GM21825 (cell line): ENCODE measurements at regions not wholly inside any gene's neighbourhood (a gene's known extent, or its start where the extent isn't known, plus 50 kb on each side); places are given as distances from the start of the nearest gene placed in this dataset.

Experiments
- ATAC-seq: cut with Tn5 transposase; IDR thresholded peaks from one replicate; pipeline ENCODE4 v1.9.1; 2021; ENCODE audit warnings: mild to moderate bottlenecking, moderate library complexity; ENCODE audit not compliant: unreplicated experiment

DNA sequence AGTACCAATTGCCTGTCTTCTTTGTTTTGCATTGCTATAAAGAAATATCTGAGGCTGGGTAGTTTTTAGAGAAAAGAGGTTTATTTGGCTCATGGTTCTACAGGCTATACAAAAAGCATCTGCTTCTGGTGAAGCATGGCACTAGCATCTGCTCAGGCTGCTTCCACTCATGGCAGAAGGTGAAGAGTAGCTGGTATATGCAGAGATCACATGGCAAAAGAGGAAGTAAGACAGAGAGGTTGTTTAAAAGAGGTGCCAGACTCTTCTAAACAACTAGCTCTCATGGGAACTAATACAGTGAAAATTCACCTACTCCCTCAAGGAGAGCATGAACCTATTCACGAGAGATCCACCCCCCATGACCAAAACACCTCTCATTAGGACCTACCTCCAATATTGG, 56.7 kb upstream of the GUCA2B start:
- no peak for ATAC-seq

- no peak for ATAC-seq
Measured at GRCh38 chr1:42089246-42089645, 64.0 kb upstream of the GUCA2B start.

GRCh38 chr1:42086146-42086545, 67.1 kb upstream of the GUCA2B start:
- no peak for ATAC-seq

DNA sequence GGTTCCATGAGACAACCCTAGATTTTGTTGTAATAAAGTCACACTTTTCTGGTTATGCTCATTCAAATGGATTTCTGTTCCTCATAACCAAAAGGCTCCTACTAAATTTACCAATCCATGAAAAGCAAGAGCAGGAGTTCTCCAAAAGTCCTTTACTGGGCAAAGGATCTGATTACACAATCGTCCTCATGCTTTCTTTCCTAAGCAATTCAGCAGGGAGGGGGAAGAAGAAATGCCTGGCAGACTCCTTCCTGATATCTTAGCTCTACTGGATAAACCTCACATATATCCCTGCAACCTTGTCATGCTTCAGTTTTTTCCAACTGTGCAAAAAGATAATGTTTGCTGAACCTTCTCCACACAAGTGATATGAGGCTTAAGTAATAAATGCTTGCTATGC, 67.6 kb upstream of the GUCA2B start:
- no peak for ATAC-seq

GRCh38 chr1:42081475-42081874, 71.7 kb upstream of the GUCA2B start:
- no peak for ATAC-seq

DNA sequence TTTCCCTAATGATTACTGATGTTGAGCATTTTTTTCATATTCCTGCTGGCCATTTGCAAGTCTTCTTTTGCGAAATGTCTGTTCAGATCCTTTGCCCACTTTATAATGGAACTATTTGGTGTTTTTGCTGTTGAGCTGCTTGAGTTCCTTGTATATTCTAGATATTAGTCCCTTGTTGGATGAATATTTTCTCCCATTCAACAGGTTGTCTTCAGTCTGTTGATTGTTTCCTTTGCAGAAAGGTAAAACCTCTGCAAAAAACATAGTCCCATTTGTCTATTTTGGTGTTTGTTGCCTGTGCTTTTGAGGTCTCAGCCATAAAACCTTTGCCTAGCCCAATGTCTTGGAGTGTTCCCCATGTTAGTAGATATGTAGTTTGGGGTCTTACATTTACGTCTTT, 78.0 kb upstream of the GUCA2B start:
- ATAC-seq, result no peak

DNA sequence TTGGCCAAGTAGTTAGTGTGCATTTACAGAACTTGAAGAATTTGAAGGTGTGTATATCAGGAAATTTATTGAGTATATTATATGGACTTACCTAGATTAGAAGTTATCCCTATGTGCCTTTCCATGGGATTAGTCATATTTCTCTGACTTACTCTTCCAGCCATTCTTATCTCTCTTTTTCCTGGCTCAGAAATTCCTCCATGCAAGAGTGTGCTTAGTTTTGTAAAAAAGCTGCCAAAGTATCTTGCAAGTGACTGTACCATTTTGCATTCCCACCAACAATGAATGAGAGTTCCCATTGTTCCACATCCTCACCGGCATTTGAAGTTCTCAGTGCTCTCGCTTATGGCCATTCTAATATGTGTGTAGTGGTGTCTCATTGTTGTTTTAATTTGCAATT, 82.2 kb upstream of the GUCA2B start:
- ATAC-seq, result no peak

DNA sequence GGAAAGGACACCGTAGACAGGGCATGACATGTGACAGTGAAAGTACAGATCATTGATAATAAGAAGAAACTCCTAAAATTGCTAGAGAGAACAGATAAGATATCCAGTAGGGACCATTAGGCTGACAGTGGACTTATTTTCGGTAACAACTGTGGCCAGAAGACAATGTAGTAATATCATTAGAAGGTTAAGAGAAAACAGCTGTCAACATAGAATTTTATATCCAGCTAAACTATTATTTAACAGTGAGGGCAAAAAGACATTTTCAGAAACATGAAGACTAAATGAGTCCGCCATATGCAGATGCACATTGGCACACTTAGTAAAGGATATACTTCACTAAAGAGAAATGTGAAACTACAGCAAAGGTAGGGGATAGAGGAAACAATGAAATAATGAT, 95.4 kb upstream of the GUCA2B start:
- ATAC-seq, result no peak

DNA sequence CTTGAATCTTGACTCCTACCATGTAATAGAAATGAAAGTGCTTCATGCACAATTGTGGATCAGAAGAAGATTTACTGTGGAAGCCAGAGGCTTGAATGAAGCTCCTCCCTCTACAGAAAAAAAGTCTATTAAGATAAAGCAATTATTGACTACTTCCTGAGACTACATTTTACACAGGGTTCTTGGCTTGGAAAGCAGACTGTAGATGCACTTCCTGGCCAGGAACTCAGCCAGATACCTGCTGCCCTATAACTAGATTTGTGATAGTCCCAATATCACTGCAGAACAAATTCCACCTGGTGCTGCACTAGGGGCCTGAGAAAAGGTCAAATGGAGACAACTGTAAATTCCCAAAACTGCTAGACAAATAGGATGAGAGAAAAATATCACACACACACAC, 96.8 kb upstream of the GUCA2B start:
- ATAC-seq, result no peak

- ATAC-seq, result no peak
Measured at GRCh38 chr1:42055061-42055460, 98.1 kb upstream of the GUCA2B start.

DNA sequence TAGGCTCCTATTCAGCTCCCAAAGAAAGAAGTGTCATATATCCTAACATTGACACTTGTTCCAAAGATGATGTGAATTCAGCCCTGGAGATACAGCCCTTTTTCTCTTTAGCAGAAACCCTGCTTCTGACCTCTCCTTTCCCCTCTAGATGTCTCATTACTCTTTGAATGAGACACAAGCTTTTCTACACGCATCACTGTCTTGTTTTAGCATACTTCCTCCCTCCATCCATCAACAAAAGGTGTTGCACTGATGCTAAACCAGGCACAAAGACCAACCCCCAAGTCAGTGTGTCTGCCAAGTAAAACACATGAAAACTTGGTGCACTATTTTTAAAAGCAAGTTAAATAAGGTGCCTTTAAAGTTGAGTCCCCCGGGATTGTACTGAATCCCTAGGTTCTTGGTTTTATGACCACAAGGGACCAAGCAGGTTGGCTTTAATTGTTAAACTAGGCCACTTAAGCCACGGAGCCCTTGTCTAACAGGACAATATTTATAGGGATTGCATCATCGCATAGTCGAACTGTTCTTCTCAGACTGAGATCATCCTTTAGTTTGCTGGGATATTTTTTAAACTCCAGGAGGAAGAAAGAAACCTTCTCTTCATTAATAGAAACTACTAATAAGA, 101.0 kb upstream of the GUCA2B start:
- ATAC-seq, result no peak

DNA sequence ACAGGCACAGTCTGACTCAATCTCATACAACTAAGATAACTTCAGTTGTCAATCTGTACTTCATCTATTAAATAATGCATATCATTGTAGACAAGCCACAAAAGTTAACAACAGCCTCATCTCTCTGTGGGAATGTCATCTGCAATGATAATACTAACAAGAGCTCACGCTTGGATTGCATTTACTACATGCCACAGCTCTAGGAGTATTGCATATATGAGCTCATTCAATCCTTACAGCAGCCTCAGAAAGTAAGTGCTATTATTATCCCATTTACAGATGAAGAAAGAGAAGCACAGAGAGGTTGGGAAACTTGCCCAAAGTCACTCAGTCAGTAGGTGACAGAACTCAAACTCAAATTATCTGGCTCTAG, 105.7 kb upstream of the GUCA2B start:
- ATAC-seq, result no peak

DNA sequence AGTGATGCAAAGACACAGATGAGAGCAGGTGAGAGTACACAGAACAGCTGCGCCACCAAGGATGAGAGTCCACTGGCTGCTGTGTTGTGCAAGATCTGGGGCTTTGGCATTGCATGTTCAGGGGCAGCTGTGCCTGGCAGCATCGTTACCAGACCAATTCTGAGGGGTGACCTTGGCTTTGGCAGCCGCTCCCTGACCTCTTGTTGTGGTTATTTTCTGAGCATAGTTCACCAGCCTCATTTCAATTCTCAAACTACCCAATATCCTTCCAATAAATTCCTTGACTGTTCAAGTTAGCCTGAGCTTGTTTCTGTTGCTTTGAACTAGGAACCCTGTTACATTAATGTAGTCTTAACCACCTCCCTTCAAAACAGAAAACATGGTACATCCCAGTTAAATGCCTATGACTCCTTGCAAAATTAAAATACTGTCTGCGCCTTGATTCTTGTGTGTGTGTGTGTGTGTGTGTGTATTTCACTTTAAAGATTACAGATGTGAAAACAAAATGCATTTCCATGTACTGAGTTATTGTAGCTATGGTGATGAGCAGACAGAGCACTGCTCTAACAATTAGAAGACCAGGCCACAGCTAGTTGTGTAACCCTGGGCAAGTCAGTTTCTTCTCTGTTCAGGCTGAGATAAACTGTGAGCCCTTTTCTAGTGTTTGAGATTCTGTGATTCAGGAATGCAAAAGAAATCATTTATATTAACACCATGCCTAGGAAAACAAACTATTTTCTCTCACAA, 106.3 kb upstream of the GUCA2B start:
- no peak for ATAC-seq

DNA sequence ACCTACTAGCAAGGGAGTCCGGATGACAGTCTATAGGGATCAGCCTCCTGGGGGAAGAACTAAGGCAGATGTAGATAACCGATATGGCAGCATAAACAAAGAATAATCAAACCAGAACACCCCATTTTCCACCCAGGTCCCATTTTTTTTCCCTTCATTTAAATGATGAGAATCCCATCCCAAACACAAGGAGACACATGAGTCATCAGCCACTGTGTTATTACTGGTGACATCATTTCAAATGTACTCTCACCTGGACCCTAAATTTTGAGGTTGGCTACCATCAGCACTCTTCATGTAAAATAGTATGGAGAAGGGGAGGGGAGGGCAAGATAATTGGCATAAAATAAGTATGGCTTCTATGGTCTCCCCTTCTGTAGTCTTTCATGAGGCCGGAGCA, 108.9 kb upstream of the GUCA2B start:
- ATAC-seq, result no peak

DNA sequence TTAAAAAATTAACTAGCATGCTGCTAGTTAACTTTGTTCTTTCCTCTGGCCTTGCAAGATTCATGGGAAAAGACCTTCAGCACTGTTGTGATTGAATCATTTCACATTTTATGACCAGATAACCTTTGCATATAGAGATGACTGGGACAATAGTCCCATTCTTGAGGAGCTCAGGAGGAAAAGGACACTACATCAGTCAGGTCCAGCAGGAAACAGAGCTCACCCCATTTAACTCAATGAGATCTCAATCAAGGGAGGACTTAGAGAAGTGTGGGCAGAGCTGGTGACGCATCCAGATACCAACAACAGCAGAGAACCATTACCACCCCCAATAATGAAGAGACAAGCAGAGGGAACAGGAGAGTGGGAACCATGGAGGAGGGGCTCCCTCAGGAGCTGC, 109.4 kb upstream of the GUCA2B start:
- no peak for ATAC-seq

- ATAC-seq, result no peak
Measured at GRCh38 chr1:42043182-42043581, 110.0 kb upstream of the GUCA2B start.

- no peak for ATAC-seq
Measured at GRCh38 chr1:42041031-42041430, 112.2 kb upstream of the GUCA2B start.

DNA sequence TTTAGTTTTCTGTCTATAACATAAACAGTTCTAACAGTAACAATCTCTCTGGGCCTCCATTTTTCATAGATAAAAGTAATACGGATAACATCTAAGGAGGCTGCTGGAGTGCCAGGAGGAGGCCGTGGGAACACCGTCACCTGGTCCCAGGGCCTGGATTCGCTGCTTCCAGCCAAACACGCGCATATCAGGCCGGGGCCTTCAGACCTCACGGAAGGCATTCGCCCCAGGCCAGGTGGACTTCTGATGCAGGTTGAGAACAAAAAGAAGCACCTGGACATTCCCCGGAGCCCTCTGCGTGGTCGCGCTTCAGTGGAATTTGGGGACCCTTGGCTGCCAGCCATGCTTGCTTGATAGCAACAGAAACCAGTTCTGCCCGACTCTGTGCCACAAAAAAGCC, 113.1 kb upstream of the GUCA2B start:
- no peak for ATAC-seq

DNA sequence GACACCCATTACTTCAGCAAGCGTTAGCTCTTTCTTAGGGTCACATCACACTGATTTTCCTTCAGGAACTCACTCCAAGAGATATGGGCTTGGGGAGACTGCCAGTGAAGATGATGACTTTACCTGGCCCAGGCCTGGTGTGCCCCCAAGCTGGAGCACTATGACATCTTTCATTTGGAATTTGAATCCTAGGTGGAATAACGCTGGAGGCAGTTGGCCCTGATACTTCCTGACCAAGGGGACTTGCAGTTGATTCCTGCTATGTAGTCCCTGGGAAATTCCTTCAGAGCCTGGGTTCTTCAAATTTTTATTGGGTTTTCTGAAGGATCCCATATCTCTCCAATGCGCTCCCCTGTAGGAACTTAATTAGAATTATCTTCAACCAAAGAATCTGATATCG, 114.9 kb upstream of the GUCA2B start:
- ATAC-seq, result no peak

DNA sequence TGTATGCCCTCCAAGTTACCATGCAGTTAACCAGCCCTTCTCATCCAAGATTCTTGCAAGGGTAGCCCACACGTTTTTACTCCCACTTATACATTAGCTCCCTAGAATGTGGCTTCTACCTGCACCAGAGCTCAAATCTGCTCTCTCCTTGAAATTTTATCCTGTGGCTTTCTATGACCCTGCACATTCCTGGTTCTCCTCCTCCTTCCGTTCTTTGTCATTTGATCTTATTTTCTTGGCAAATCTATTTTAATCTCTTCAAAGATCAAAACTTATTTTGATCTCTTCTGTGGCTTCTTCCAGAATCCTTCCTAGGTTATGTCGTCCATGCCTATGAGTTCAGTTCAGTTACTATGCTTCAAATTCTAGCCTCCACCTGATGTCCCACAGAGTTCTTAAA, 115.6 kb upstream of the GUCA2B start:
- ATAC-seq, result no peak

GRCh38 chr1:42037161-42037560, 116.0 kb upstream of the GUCA2B start:
- ATAC-seq, result no peak

GRCh38 chr1:42035830-42036604, 117.2 kb upstream of the GUCA2B start:
- ATAC-seq, result peak; percentile 88
